B cell (primary cell): ENCODE measurements at regions not wholly inside any gene's neighbourhood (a gene's known extent, or its start where the extent isn't known, plus 50 kb on each side); places are given as distances from the start of the nearest gene placed in this dataset.
"Not testable (repeated sequence)": the region's sequence is repeated elsewhere in the genome, so short reads cannot be mapped to it uniquely, and the experiment has no call there.

Source experiments
- ATAC-seq: fragments of 200-7000 bp; cut with Tn5 transposase; one replicate; pipeline ENCODE4 v1.10.0; 2021; ENCODE audit warnings: low read depth, mild to moderate bottlenecking, moderate number of reproducible peaks, moderate library complexity
- CTCF ChIA-PET: fragments of 350-600 bp; sonication (Branson Sonifier 250); formaldehyde crosslinking; loops from one replicate; lab custom pipeline; 2021; ENCODE audit warnings: antibody characterized with exemption, inconsistent platforms; lab: Charles Lee
- POLR2A ChIA-PET: fragments of 350-600 bp; sonication (Branson Sonifier 250); formaldehyde crosslinking; loops from one replicate; lab custom pipeline; 2021; ENCODE audit warnings: antibody characterized with exemption; lab: Charles Lee
- DNase-seq: peaks from one replicate; pipeline ENCODE4 v3.0.0; 2013
- H2AFZ ChIP-seq: 2 replicates; pipeline ENCODE4 v1.6.1; 2012; ENCODE audit warnings: mild to moderate bottlenecking, low read depth, low read length; ENCODE audit not compliant: insufficient read depth, poor library complexity, severe bottlenecking
- H3K27ac ChIP-seq, 2 donors: 1 replicate in 1 of 2; 2 replicates in 1 of 2; pipeline ENCODE4 v1.5.1; 2012 to 2013; ENCODE audit warnings: low read length in 2 of 2, mild to moderate bottlenecking in 2 of 2, moderate library complexity in 1 of 2
- H3K27me3 ChIP-seq, 4 experiments: fragments of 200-600 bp in 1 of 4; sonication (generic) in 1 of 4; replicated peaks in 1 of 4; 1 replicate in 2 of 4; 2 replicates in 2 of 4; pipeline versions ENCODE4 v1.6.1 to v1.7.0; 2013 to 2016; ENCODE audit warnings: low read length in 3 of 4, mild to moderate bottlenecking in 2 of 4, mixed read lengths in 1 of 4, moderate library complexity in 1 of 4; ENCODE audit not compliant: insufficient read depth in 4 of 4, control insufficient read depth in 3 of 4; ENCODE audit errors: control extremely low read depth in 1 of 4
- H3K36me3 ChIP-seq, 2 experiments: replicated peaks in 1 of 2; 1 replicate in 1 of 2; 2 replicates in 1 of 2; pipeline versions ENCODE4 v1.6.1 to v1.7.1; 2013; ENCODE audit warnings: low read length in 1 of 2; ENCODE audit not compliant: insufficient read depth in 2 of 2, control insufficient read depth in 1 of 2; ENCODE audit errors: control extremely low read depth in 1 of 2, extremely low read depth in 1 of 2
- H3K4me1 ChIP-seq, 2 donors: fragments of 200-600 bp in 1 of 2; sonication (generic) in 1 of 2; 1 replicate in 1 of 2; 2 replicates in 1 of 2; pipeline versions ENCODE4 v1.5.1 to v1.6.1; 2013 to 2017; ENCODE audit warnings: low read length in 2 of 2; ENCODE audit not compliant: control insufficient read depth in 2 of 2, insufficient read depth in 2 of 2
- H3K4me2 ChIP-seq: replicated peaks from 2 replicates; pipeline ENCODE3; 2012; ENCODE audit warnings: mild to moderate bottlenecking, low read depth, low read length; ENCODE audit not compliant: poor library complexity, severe bottlenecking
- H3K4me3 ChIP-seq, 5 experiments: fragments of 200-600 bp in 1 of 5; sonication (generic) in 1 of 5; 1 replicate in 3 of 5; 2 replicates in 2 of 5; pipeline versions ENCODE4 v1.5.1 to v1.7.0; 2011 to 2016; ENCODE audit warnings: low read length in 4 of 5, mild to moderate bottlenecking in 4 of 5, low read depth in 2 of 5, control low read depth in 1 of 5, moderate library complexity in 1 of 5; ENCODE audit not compliant: insufficient read depth in 1 of 5; ENCODE audit errors: control extremely low read depth in 1 of 5, extremely low read depth in 1 of 5
- H3K79me2 ChIP-seq: fragments of 200-600 bp; sonication (generic); one replicate; pipeline ENCODE4 v1.6.0; 2016; ENCODE audit warnings: low read length; ENCODE audit not compliant: control insufficient read depth, insufficient read depth
- H3K9ac ChIP-seq: fragments of 200-600 bp; sonication (generic); 2 replicates; pipeline ENCODE4 v1.6.1; 2017; ENCODE audit warnings: mild to moderate bottlenecking, low read length, moderate library complexity
- H3K9me3 ChIP-seq, 3 donors: one replicate each; pipeline versions ENCODE4 v1.6.1 to v1.7.1; 2013; ENCODE audit warnings: low read length in 2 of 3; ENCODE audit not compliant: control insufficient read depth in 2 of 3, insufficient read depth in 1 of 3; ENCODE audit errors: control extremely low read depth in 1 of 3
- H4K20me1 ChIP-seq: 2 replicates; pipeline ENCODE4 v1.6.0; 2012; ENCODE audit warnings: mild to moderate bottlenecking, low read length; ENCODE audit not compliant: insufficient read depth, control insufficient read depth, poor library complexity, severe bottlenecking
- H3K27ac Mint-ChIP-seq: one replicate; pipeline ENCODE4 v1.8.0; 2021; ENCODE audit warnings: mixed read lengths
- H3K27me3 Mint-ChIP-seq: one replicate; pipeline ENCODE4 v1.8.0; 2021; ENCODE audit warnings: mixed read lengths
- H3K4me1 Mint-ChIP-seq: one replicate; pipeline ENCODE4 v1.8.0; 2021; ENCODE audit warnings: mixed read lengths
- H3K4me3 Mint-ChIP-seq: one replicate; pipeline ENCODE4 v1.8.0; 2021; ENCODE audit warnings: mixed read lengths
- H3K9me3 Mint-ChIP-seq: one replicate; pipeline ENCODE4 v1.8.0; 2022; ENCODE audit warnings: mixed read lengths; ENCODE audit not compliant: insufficient read depth
- WGBS: methylation state at CpG from one replicate; pipeline ENCODE4 v1.1.5; 2013; ENCODE audit warnings: missing lambda C conversion rate; ENCODE audit not compliant: insufficient coverage; 5-methylcytosine and 5-hydroxymethylcytosine counted together
- intact Hi-C: fragments of 100-400 bp; cut with micrococcal nuclease; formaldehyde crosslinking; loops from one replicate; pipeline ENCODE4 v1.10.0; 2022

GRCh38 chr2:85969367-85969766, 80.6 kb upstream of the ST3GAL5 start:
- H3K9me3 Mint-ChIP-seq, H3K4me2 ChIP-seq, CTCF ChIA-PET, H3K36me3 ChIP-seq, H3K27me3 ChIP-seq, H3K4me1 ChIP-seq, intact Hi-C loops, ATAC-seq, H3K4me1 Mint-ChIP-seq, H3K9ac ChIP-seq, H2AFZ ChIP-seq, POLR2A ChIA-PET, H3K27ac ChIP-seq, H3K27me3 Mint-ChIP-seq, H3K4me3 Mint-ChIP-seq, H3K4me3 ChIP-seq, H3K79me2 ChIP-seq, DNase-seq, H4K20me1 ChIP-seq, H3K27ac Mint-ChIP-seq: not testable (repeated sequence)
- no CpG with 5 or more reads among the region's 6 CpGs for WGBS
- peaks cover 3 to 12% (median 5%) of the 10 kb centered on the region in 3 donors for H3K9me3 ChIP-seq

GRCh38 chr2:85965770-85966169, 77.0 kb upstream of the ST3GAL5 start:
- H3K9me3 Mint-ChIP-seq, H3K79me2 ChIP-seq, H2AFZ ChIP-seq, H3K4me1 Mint-ChIP-seq, H3K4me3 ChIP-seq, H3K4me3 Mint-ChIP-seq, ATAC-seq, intact Hi-C loops, H3K4me1 ChIP-seq, H3K27ac ChIP-seq, H3K27me3 ChIP-seq, H4K20me1 ChIP-seq, H3K27me3 Mint-ChIP-seq, H3K9ac ChIP-seq, POLR2A ChIA-PET, DNase-seq, H3K36me3 ChIP-seq, H3K27ac Mint-ChIP-seq, CTCF ChIA-PET, H3K4me2 ChIP-seq: not testable (repeated sequence)
- WGBS: no CpG with 5 or more reads among the region's 2 CpGs
- H3K9me3 ChIP-seq: peaks cover 0 to 18% (median 6%) of the 10 kb centered on the region in 3 donors

- DNase-seq, ATAC-seq, H3K9ac ChIP-seq, H3K4me3 ChIP-seq, POLR2A ChIA-PET, H2AFZ ChIP-seq, H3K27ac Mint-ChIP-seq, H3K79me2 ChIP-seq, H3K27me3 ChIP-seq, H3K4me1 Mint-ChIP-seq, H4K20me1 ChIP-seq, intact Hi-C loops, H3K27ac ChIP-seq, H3K4me3 Mint-ChIP-seq, H3K9me3 Mint-ChIP-seq, H3K4me1 ChIP-seq, CTCF ChIA-PET, H3K4me2 ChIP-seq, H3K36me3 ChIP-seq, H3K27me3 Mint-ChIP-seq: not testable (repeated sequence)
- peaks cover 0 to 23% (median 8%) of the 10 kb centered on the region in 3 donors for H3K9me3 ChIP-seq
- WGBS: 87% methylated on average over 15 of the region's 16 CpGs
Measured at GRCh38 chr2:85963747-85964418, 75.1 kb upstream of the ST3GAL5 start.
